ENCODE measurements at regions not wholly inside any gene's neighbourhood (a gene's known extent, or its start where the extent isn't known, plus 50 kb on each side); places are given as distances from the start of the nearest gene placed in this dataset.

DNA sequence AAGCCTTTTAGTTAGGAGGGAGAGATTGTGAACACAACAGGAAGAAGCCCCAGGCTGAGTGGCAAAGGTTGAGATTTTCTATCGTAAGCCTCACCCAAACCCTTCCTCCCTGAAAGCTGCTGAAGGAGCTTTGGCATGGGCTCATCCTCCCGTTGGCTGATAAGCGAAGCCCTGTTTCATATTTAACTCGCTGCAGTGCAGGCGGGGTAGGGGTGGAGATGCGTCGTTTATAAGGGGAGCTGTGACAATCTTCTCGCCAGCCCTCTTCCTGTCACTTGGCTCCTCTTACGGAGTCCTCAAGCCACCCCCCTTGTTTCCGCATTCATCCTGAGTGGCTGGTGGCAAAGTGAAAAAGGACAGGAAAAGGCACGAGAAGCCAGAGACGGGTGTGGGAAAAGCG is 137.0 kb downstream of the OR4C45 start:
- H3K36me3 ChIP-seq (replicated peaks in 1 of 2; ENCODE audit: control insufficient read depth in 2 of 2, insufficient read depth in 2 of 2, low read length in 2 of 2): no peaks in the 10 kb centered on the region
- no peak overlapping the region for H3K4ac ChIP-seq (ENCODE audit: low read length)
- H3K14ac ChIP-seq (ENCODE audit: low read length): no peak overlapping the region
- H3K23ac ChIP-seq (ENCODE audit: low read depth, low read length, poor library complexity): no peak overlapping the region
- H3K27me3 ChIP-seq (ENCODE audit: control insufficient read depth in 3 of 3, insufficient read depth in 3 of 3, low read depth in 1 of 3, low read length in 3 of 3): no peaks in the 10 kb centered on the region
- H2AK5ac ChIP-seq (ENCODE audit: low read depth, low read length): no peak overlapping the region
- WGBS, 2 donors (ENCODE audit: extremely low coverage in 2 of 2, insufficient read length in 2 of 2, insufficient replicate concordance in 1 of 2): no CpG with 5 or more reads among the region's 13 CpGs
- no peak overlapping the region for H2BK5ac ChIP-seq (ENCODE audit: low read length)
- H3K4me1 ChIP-seq (ENCODE audit: control insufficient read depth in 2 of 2, insufficient read depth in 1 of 2, low read depth in 1 of 2, low read length in 2 of 2): no peaks in the 10 kb centered on the region
- no peak overlapping the region for H3K4me2 ChIP-seq (ENCODE audit: insufficient read depth, low read length, poor library complexity, severe bottlenecking)
- H4K91ac ChIP-seq (ENCODE audit: low read depth, low read length, poor library complexity): no peak overlapping the region
- DNase-seq (ENCODE audit: low spot score): no peak
- H3K9me3 ChIP-seq (replicated peaks in 1 of 2; ENCODE audit: control insufficient read depth in 2 of 2, insufficient read depth in 1 of 2, low read depth in 1 of 2, low read length in 2 of 2): peaks cover 0 to 12% of the 10 kb centered on the region in 2 donors
- H3K27ac ChIP-seq (replicated peaks; ENCODE audit: low read length): no peak overlapping the region
- no peak overlapping the region for H3K4me3 ChIP-seq (ENCODE audit: low read length in 2 of 2)
- peaks cover 1% of the 10 kb centered on the region for H3K79me1 ChIP-seq (ENCODE audit: low read depth, low read length)
- no peak overlapping the region for H3K18ac ChIP-seq (ENCODE audit: low read length)
- no peak overlapping the region for H4K8ac ChIP-seq (ENCODE audit: low read depth, low read length)
- no peak overlapping the region for H2BK15ac ChIP-seq (ENCODE audit: low read length)
- H2BK12ac ChIP-seq (ENCODE audit: low read length): no peak overlapping the region
- no peak overlapping the region for H2BK120ac ChIP-seq (ENCODE audit: low read depth, low read length)
- no peak overlapping the region for H3K9ac ChIP-seq (ENCODE audit: low read depth, low read length, poor library complexity)
- no peak overlapping the region for H2AFZ ChIP-seq (ENCODE audit: low read length)

DNA sequence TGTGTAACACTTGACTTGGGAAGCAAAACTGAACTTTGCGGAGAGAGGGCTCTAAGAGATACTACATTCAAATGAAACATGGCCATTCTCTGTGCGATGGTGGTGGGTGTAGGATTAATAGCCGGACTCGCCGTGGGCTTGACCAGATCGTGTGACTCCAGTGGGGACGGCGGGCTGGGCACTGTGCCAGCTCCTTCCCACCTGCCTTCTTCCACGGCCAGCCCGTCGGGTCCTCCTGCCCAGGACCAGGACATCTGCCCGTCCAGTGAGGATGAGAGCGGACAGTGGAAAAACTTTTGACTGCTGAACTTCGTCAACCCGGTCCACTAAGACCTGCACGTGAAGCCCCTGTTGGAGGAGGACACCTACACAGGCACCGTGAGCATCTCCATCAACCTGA is 137.4 kb downstream of the OR4C45 start:
- H3K23ac ChIP-seq (ENCODE audit: low read depth, low read length, poor library complexity): no peak overlapping the region
- H3K79me1 ChIP-seq (ENCODE audit: low read depth, low read length): peaks cover 1% of the 10 kb centered on the region
- H3K4ac ChIP-seq (ENCODE audit: low read length): no peak overlapping the region
- H3K27me3 ChIP-seq (ENCODE audit: control insufficient read depth in 3 of 3, insufficient read depth in 3 of 3, low read depth in 1 of 3, low read length in 3 of 3): no peaks in the 10 kb centered on the region
- H2BK120ac ChIP-seq (ENCODE audit: low read depth, low read length): no peak overlapping the region
- H3K4me3 ChIP-seq (ENCODE audit: low read length in 2 of 2): no peak overlapping the region
- no peak overlapping the region for H2BK15ac ChIP-seq (ENCODE audit: low read length)
- H3K9me3 ChIP-seq (replicated peaks in 1 of 2; ENCODE audit: control insufficient read depth in 2 of 2, insufficient read depth in 1 of 2, low read depth in 1 of 2, low read length in 2 of 2): peaks cover 0 to 12% of the 10 kb centered on the region in 2 donors
- no CpG with 5 or more reads among the region's 17 CpGs for WGBS, 2 donors (ENCODE audit: extremely low coverage in 2 of 2, insufficient read length in 2 of 2, insufficient replicate concordance in 1 of 2)
- no peak for DNase-seq (ENCODE audit: low spot score)
- H3K36me3 ChIP-seq (replicated peaks in 1 of 2; ENCODE audit: control insufficient read depth in 2 of 2, insufficient read depth in 2 of 2, low read length in 2 of 2): no peaks in the 10 kb centered on the region
- H2AFZ ChIP-seq (ENCODE audit: low read length): no peak overlapping the region
- no peak overlapping the region for H3K14ac ChIP-seq (ENCODE audit: low read length)
- H3K18ac ChIP-seq (ENCODE audit: low read length): no peak overlapping the region
- no peak overlapping the region for H2BK12ac ChIP-seq (ENCODE audit: low read length)
- no peaks in the 10 kb centered on the region for H3K4me1 ChIP-seq (ENCODE audit: control insufficient read depth in 2 of 2, insufficient read depth in 1 of 2, low read depth in 1 of 2, low read length in 2 of 2)
- H2BK5ac ChIP-seq (ENCODE audit: low read length): no peak overlapping the region
- H4K91ac ChIP-seq (ENCODE audit: low read depth, low read length, poor library complexity): no peak overlapping the region
- H3K27ac ChIP-seq (replicated peaks; ENCODE audit: low read length): no peak overlapping the region
- no peak overlapping the region for H4K8ac ChIP-seq (ENCODE audit: low read depth, low read length)
- no peak overlapping the region for H2AK5ac ChIP-seq (ENCODE audit: low read depth, low read length)
- H3K9ac ChIP-seq (ENCODE audit: low read depth, low read length, poor library complexity): no peak overlapping the region
- no peak overlapping the region for H3K4me2 ChIP-seq (ENCODE audit: insufficient read depth, low read length, poor library complexity, severe bottlenecking)

- Histone ChIP-seq H2AK5ac (ENCODE audit: low read depth, low read length) (no peak overlapping the region), H3K4me2 (ENCODE audit: insufficient read depth, low read length, poor library complexity, severe bottlenecking) (no peak overlapping the region), H4K91ac (ENCODE audit: low read depth, low read length, poor library complexity) (no peak overlapping the region), H3K4me1 (ENCODE audit: control insufficient read depth in 2 of 2, insufficient read depth in 1 of 2, low read depth in 1 of 2, low read length in 2 of 2) (no peaks in the 10 kb centered on the region), H2AFZ (ENCODE audit: low read length) (no peak overlapping the region), H3K14ac (ENCODE audit: low read length) (no peak overlapping the region), H2BK5ac (ENCODE audit: low read length) (no peak overlapping the region), H3K4me3 (ENCODE audit: low read length in 2 of 2) (no peak overlapping the region), H3K23ac (ENCODE audit: low read depth, low read length, poor library complexity) (no peak overlapping the region), H3K27me3 (ENCODE audit: control insufficient read depth in 3 of 3, insufficient read depth in 3 of 3, low read depth in 1 of 3, low read length in 3 of 3) (no peaks in the 10 kb centered on the region), H3K9ac (ENCODE audit: low read depth, low read length, poor library complexity) (no peak overlapping the region), H3K4ac (ENCODE audit: low read length) (no peak overlapping the region), H3K18ac (ENCODE audit: low read length) (no peak overlapping the region), H2BK15ac (ENCODE audit: low read length) (no peak overlapping the region), H3K27ac (replicated peaks; ENCODE audit: low read length) (no peak overlapping the region), H2BK12ac (ENCODE audit: low read length) (no peak overlapping the region), H3K36me3 (replicated peaks in 1 of 2; ENCODE audit: control insufficient read depth in 2 of 2, insufficient read depth in 2 of 2, low read length in 2 of 2) (no peaks in the 10 kb centered on the region), H3K9me3 (replicated peaks in 1 of 2; ENCODE audit: control insufficient read depth in 2 of 2, insufficient read depth in 1 of 2, low read depth in 1 of 2, low read length in 2 of 2) (peaks cover 0 to 11% of the 10 kb centered on the region in 2 donors), H3K79me1 (ENCODE audit: low read depth, low read length) (peaks cover 1% of the 10 kb centered on the region), H2BK120ac (ENCODE audit: low read depth, low read length) (no peak overlapping the region), H4K8ac (ENCODE audit: low read depth, low read length) (no peak overlapping the region)
- DNase-seq (ENCODE audit: low spot score): no peak
Observed at GRCh38 chr11:50174189-50174588, 141.5 kb downstream of the OR4C45 start.

GRCh38 chr11:50174975-50175374 is 142.3 kb downstream of the OR4C45 start:
- H3K23ac ChIP-seq (ENCODE audit: low read depth, low read length, poor library complexity): no peak overlapping the region
- no peaks in the 10 kb centered on the region for H3K36me3 ChIP-seq (replicated peaks in 1 of 2; ENCODE audit: control insufficient read depth in 2 of 2, insufficient read depth in 2 of 2, low read length in 2 of 2)
- no peak overlapping the region for H3K4ac ChIP-seq (ENCODE audit: low read length)
- H3K9ac ChIP-seq (ENCODE audit: low read depth, low read length, poor library complexity): no peak overlapping the region
- H2BK12ac ChIP-seq (ENCODE audit: low read length): no peak overlapping the region
- no peak overlapping the region for H2BK120ac ChIP-seq (ENCODE audit: low read depth, low read length)
- no peak overlapping the region for H3K14ac ChIP-seq (ENCODE audit: low read length)
- no peak overlapping the region for H4K8ac ChIP-seq (ENCODE audit: low read depth, low read length)
- no peak overlapping the region for H2AK5ac ChIP-seq (ENCODE audit: low read depth, low read length)
- H3K79me1 ChIP-seq (ENCODE audit: low read depth, low read length): peaks cover 1% of the 10 kb centered on the region
- H3K27me3 ChIP-seq (ENCODE audit: control insufficient read depth in 3 of 3, insufficient read depth in 3 of 3, low read depth in 1 of 3, low read length in 3 of 3): no peaks in the 10 kb centered on the region
- H2BK5ac ChIP-seq (ENCODE audit: low read length): no peak overlapping the region
- no peak overlapping the region for H4K91ac ChIP-seq (ENCODE audit: low read depth, low read length, poor library complexity)
- peaks cover 0 to 10% of the 10 kb centered on the region in 2 donors for H3K9me3 ChIP-seq (replicated peaks in 1 of 2; ENCODE audit: control insufficient read depth in 2 of 2, insufficient read depth in 1 of 2, low read depth in 1 of 2, low read length in 2 of 2)
- H3K4me1 ChIP-seq (ENCODE audit: control insufficient read depth in 2 of 2, insufficient read depth in 1 of 2, low read depth in 1 of 2, low read length in 2 of 2): no peaks in the 10 kb centered on the region
- no peak overlapping the region for H3K18ac ChIP-seq (ENCODE audit: low read length)
- H2AFZ ChIP-seq (ENCODE audit: low read length): no peak overlapping the region
- H3K4me2 ChIP-seq (ENCODE audit: insufficient read depth, low read length, poor library complexity, severe bottlenecking): no peak overlapping the region
- no CpG with 5 or more reads among the region's 1 CpG for WGBS, 2 donors (ENCODE audit: extremely low coverage in 2 of 2, insufficient read length in 2 of 2, insufficient replicate concordance in 1 of 2)
- DNase-seq (ENCODE audit: low spot score): no peak
- H3K4me3 ChIP-seq (ENCODE audit: low read length in 2 of 2): no peak overlapping the region
- no peak overlapping the region for H3K27ac ChIP-seq (replicated peaks; ENCODE audit: low read length)
- no peak overlapping the region for H2BK15ac ChIP-seq (ENCODE audit: low read length)

All from neuronal stem cell (in vitro differentiated cells).